Body of pancreas (tissue), 4 donors: ENCODE measurements at regions not wholly inside any gene's neighbourhood (a gene's known extent, or its start where the extent isn't known, plus 50 kb on each side); places are given as distances from the start of the nearest gene placed in this dataset.

Source experiments
- CTCF ChIP-seq, 7 experiments: fragments of 450-650 bp in 4 of 7; fragments of 200-600 bp in 3 of 7; sonication (generic) in 3 of 7; IDR thresholded peaks; one replicate each; pipeline ENCODE4 v1.5.1; 2016 to 2019; ENCODE audit warnings: antibody characterized with exemption in 7 of 7
- POLR2A ChIP-seq, 3 donors: fragments of 450-650 bp; IDR thresholded peaks; one replicate each; pipeline ENCODE4 v1.6.1; 2016; ENCODE audit warnings: antibody characterized with exemption in 3 of 3, mild to moderate bottlenecking in 2 of 3

GRCh38 chr11:57901756-57902155, 121.9 kb upstream of the OR9Q1 start:
- TF ChIP-seq CTCF (IDR thresholded peaks at IDR 0.05), result no peak
- no peak for TF ChIP-seq POLR2A (IDR thresholded peaks at IDR 0.05)
